Activated effector memory CD4-positive, alpha-beta T cell treated with Interleukin-2 at 50 U/mL for 16 hours (primary cell): ENCODE measurements at regions not wholly inside any gene's neighbourhood (a gene's known extent, or its start where the extent isn't known, plus 50 kb on each side); places are given as distances from the start of the nearest gene placed in this dataset.

Experiments
- DNase-seq: peaks from one replicate; pipeline ENCODE4 v3.0.0-alpha.2; 2020

DNA sequence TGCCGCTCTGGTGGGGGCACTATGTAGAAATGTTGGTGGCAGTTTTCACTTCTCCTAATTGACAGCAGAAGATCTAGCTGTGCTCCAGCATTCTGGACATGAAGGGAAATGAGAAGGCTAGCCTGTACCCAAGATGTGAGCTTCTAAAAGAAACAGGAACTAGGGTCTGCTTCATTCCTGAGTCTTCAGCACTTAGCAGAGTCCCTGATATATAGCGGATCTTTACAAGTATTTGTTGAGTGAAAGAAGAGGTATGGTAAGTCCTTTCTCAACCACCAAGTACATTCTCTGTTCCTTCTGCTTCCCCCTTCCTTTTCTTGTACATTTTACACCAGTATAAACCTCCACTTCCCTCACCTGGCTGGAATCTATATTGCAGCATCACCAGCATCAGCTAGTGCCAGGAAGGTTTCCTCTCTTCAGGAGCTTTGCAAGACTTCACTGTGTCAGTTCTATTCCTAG is 408.3 kb upstream of the CADM1 start:
- no peak for DNase-seq

DNA sequence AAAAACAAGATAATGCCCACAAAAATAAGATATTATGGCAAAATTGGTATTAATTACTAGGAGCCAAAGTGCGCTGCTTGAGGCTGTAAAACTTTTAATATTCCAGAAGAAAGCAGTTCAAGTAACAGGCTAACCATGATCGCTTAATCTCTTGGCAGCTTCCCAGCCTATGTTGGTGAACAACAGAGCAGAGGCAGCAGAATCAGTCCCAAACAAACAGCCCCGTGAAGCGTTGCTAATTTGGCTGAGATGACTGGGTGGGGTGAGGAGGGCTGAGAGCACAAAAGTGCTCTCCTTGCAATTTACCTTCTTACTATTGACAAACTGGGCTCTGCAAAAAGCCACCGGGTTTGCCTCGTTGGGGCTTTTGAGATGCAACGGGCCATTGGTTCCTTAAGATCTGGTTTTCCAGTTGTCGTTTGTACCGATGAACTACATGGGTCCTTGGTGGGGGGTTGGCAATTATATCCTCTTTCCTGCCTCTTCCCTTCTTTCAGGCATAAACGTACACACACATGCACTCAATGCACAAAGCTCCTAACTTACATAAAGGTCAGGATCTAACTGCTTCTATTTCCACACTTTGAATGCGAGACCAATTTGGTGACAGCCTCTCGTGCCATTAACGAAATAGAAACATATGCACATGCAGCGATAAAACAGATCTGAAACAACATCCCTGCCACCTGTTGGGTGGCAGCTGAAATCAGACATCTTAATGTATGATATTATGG is 407.6 kb upstream of the CADM1 start:
- no peak for DNase-seq

DNA sequence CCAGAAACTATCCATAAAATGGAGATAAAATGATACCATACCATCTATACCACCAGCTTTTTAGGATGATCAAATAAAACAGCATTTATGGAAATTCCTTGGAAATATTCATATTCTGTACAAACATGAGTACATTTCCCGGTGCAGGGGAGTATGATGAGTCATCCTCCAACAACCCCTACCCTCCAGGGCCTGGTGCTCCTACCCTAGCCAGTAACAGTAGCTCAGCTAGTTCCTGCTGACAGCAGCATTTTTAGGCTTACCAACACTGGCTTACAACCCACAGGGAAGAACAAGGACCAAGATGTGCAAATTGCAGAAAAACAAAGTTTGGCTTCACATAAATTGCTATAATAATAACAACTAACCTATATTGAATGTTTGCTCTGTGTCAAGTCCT is 406.2 kb upstream of the CADM1 start:
- no peak for DNase-seq

DNA sequence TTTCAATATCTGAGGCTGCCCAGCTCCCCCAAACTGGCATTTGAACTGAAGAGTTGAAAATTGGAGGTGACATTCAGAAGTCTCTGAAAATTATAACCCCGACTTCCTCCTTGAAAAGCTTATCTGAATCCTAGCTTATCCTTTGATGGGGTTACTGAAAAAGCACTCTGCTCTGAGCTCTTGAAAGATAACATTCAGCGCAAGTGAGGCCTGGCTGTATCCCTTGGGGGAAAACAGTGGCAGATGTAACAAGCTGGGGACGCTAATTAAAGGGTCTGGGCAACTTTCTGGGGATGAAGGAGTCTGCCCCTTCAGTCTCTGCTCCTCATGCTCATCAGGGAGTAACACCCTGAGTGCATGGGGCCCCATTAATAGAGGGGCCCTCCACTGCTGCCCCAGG is 402.0 kb upstream of the CADM1 start:
- no peak for DNase-seq

DNA sequence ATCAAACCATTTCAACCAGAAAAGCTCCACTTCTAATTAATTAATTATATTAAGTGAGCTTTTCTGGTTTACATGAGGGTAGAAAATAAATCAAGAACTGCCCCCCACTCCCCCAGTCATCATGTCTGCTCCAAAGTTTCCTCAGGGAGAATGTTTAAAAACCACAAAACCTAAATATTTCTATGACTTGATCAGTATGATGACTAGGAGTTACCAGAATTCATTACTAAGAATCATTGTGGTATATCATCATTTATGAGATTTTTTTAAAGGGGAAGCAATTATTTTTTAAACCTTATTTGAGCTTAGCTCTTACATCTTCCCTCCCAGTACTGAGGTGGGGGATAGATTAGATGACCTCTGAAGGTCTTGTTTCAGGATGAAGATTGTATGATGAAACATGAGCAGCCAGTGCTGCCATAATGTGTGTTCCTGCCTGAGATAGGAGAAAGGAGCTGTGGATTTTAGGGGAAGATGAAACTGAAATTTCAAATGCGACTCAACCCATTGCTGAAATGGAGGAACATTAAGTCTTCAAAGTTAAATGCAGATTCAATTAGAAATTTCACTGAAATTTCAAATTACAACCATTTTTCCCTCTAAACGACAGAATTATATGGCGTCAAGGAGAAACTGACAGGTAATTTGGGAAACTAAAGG is 401.3 kb upstream of the CADM1 start:
- DNase-seq, result no peak

DNA sequence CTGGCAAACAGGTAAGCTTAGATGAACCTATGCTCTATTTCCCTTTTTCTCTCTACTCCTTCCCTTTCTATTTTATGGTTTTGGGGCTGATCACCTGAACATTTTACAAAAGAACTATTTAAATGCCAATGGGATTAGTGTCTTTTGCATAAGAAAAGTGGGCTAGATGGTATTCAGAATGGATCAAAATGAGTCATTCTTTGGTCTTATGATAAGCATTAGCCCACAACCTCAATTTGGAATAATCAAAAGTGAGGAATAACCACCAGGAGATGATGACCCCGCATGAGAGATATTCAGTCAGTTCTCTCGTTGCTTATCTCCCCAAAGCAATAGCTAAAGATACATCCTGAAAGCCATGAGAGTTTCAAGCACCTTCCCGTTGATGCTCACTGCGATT is 399.0 kb upstream of the CADM1 start:
- DNase-seq, result no peak

DNA sequence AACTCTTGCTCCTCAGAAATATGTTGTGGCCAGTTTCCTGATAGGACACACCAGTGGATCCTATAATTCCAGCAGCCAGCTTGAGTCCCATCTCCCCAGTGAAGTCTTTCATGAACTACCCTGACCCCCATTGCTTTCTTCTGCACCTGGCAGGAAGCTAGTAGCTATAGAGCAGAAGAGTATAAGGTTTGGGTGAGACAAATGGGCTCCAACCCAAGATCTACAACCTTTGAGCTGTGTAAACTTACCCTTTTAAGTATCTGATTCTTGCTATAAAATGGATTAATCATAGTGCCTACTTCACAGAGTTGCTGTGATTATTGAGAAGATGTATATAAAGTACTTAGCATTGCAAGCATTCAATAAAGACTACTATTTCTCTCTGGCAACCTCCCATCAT is 396.9 kb upstream of the CADM1 start:
- DNase-seq, result no peak

DNA sequence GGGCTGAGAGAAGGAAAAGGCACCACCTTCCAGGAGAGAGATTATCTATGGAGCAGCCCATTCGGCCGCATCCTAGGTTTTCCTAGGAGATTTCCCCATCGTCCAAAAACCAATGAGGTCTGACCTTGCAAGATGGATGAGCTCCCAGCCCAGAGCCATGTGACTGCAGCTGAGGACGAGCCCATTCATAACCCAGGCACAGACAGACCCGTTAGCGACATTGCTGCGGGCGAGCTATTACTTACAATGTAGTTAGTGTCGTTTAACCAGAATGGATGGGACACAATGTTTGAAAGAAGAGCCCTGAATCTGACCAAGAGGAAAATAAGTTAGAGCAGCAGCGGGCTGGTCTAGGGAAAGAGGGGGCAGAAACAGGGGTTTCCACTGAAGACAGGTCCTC is 395.9 kb upstream of the CADM1 start:
- no peak for DNase-seq

DNA sequence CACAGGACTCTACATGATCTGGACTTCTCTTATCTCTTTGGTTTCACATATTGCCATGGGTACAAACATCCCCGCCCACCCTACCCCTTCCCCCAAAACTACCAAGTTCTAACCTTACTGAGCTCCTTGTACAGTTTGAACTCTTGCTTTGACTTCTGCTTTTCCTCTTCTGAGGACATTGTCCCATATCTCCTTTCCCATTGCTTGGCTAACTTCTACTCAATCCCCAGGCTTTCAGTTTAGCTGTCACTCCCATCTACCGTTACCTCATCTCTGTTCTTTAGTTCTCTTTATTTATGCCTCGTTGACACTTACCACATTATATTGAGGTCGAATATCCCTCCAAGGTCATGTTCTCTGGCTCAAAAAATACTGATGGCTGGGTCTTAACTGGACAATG is 393.5 kb upstream of the CADM1 start:
- DNase-seq, result no peak

DNA sequence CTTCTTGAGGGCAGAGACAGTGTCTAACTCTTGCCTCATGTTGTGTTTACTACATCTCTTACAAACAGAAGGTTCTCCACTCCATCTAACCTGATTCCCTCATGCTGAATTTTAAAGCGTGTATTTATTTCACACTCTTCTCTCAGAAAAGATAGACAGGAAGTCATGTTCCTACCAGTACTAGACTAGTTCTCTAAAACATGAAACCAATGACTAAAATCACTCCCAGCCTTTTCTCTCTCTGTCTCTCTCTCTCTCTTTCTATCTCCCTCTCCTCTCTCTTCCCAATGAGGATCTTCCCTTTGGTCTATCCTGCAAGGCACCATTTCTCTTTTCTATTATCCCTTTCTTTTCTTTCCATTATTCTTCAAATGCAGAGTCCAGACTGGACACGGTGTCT is 391.9 kb upstream of the CADM1 start:
- no peak for DNase-seq

DNA sequence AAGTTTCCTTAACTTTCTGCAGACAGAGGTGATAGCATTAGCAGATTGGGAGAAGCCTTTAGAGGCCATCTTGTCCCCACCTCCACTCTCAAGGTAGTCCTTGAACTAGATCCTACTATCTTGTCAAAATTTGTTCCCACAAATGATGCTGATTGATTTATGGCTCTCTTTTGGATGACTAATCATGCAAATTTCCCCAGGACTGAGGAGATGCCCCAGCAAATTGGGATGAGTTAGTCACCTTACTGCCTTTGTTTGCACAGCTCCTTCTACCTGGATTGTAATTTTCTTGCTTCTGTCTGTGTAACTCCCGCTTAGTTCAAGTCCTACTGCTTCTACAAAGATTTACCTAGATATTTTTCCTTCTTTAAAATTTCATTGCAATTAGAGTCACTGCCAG is 391.4 kb upstream of the CADM1 start:
- no peak for DNase-seq

DNA sequence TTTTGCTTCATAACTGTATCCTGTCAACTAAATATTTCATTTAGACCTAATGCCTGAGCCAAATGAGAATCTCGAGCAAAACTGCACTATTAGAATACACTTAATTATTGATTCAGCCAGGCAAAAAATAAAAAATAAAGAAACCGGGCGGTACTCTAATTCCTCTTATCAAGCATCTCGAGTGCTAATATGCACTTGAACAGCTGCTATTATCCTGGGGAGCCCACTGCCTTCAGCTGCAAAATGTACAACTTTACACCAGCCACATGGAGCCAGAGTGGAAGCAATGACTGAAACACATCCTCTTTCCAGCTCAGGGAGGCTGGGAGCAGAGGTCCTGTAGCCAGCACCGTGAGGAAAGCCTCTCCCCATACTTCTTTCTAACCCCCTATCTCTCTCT is 390.0 kb upstream of the CADM1 start:
- no peak for DNase-seq

DNA sequence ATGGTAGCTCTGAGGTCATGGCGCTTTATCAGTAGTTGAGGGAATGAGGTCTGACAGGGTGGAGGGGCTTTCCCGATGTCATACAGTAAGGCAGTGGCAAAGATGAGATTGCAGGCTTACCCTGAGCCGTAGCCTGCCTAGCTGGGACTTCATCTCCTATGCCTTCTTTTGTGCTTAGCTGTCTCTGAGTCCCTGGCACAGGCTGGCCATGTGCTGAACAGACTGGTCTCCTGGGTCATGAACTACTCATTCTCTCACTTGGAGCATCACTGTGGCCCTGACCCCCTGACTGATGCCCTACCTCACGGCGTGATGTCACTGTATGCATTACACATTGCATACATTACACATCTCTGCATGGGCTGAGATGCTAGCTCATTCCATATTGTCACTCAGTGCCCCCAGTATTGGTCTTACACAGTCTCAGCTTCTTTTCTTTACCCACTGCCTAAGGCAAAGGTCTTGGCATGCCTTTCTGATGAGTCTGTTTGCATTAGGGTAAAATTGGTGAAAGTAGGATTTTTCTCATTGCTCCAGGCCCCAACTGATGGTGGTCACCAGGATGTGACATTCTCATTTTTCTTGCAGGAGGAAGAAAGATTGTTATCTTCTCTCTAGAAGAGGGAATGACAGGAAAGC is 389.4 kb upstream of the CADM1 start:
- DNase-seq, result no peak

DNA sequence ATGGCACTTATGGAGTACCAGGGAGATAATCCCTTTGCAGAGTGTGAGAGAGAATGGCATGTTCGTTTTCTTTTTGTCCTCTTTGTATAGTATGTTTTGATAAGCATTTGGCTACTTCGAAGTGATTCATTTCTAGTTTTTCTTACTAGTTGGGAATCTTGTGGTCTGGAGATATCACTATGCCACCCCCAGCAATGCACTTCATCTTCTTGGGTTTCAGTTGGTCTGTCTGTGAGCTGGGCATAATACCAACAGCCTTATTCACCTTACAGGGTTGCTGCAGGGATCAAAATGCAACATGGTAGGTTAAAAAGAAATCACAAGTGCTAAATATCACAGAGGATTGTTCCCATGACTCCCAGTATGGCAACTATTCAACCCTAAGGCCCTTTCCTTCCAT is 387.8 kb upstream of the CADM1 start:
- DNase-seq, result no peak

DNA sequence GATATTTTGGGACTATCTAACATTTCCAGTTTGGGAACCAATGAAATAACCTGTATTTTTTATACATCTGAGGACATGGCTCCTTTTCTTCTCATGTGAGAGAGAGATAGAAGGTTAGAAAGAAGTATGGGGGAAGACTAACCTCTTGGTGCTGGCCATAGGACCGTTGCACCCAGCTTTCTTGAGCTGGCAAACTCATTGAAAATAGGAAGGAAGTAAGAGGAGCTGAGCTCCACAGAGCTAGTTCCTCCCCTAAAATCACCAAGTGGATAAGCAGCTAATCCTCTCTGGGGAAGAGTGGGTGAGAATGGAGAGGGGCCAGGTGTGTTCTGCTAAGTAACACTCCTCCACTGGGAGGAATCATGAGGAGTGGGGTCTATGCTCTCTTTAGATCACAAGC is 387.4 kb upstream of the CADM1 start:
- DNase-seq, result no peak

DNA sequence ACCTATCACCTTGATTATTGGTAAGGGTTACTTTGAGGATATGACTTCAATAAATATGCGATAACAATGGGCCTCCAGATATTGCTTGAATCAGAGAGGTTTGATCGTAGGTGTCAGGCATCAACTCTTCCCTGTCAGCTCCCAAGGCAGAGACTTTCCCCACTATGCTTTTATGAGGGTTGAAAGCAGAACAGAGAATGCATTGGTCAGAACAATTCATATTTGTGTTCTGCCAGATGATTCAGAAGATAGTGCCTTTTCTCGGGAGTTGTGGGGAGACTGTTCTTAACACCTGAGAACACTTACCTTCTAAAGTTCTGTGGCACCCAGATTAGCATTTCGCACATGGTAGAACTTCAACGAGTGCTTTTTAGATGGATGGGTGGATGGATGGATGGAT is 386.3 kb upstream of the CADM1 start:
- no peak for DNase-seq

DNA sequence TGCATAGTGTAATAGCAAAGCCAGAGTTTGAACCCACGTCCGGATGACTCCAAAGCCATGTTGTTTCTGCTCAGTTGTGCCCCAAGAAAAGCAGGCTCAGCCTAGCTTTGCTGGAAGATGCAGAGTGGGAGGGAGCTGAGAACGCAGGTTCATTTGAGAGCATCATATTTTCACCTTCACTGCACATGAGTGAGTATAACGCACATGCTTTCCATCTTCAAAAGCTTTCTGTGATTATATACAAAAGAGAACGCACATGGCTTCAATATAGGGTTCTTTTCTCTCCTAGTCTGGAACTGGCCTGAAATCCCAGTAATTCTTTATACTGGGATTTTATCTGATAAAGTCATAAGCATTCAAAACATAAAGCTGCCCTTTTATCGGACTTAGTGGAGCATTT is 385.5 kb upstream of the CADM1 start:
- DNase-seq, result no peak

DNA sequence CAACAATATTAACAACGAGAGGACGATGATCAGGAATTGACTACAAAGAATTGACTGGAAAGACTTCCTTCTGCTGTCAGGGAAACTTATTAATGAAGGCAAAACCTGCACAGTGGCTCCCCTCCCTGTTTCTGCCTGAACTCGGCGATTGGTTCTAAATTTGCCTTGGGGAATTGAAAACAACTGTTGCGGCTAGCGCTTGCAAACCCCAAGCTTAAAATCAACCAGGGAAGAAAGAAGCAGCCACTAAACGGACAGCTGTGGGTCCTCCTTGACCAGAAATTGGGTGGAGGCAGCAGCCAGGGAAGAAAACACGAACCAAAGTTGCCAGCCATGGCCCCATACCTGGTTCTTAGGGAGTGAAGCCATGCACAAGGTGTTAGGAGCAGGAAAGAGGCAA is 383.5 kb upstream of the CADM1 start:
- DNase-seq, result no peak

DNA sequence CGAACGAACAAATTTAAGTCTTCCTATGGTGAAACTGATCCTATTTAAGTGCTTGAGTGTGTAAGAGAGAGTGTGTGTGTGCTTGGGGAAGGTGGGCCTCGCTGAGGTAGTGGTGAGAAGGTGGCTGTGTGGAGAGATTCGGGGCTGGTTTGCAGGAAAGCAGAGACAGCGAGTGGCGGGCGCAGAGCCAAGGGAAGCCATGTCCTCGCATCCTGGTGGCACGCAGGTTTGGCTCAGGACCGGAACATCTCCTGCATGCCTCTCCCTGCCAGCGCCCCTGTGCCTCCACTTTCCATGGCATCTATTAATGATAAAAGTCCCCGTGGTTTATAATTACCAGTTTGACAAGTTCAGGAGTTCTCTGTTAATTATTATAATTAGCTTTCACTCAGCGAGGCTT is 383.1 kb upstream of the CADM1 start:
- no peak for DNase-seq

DNA sequence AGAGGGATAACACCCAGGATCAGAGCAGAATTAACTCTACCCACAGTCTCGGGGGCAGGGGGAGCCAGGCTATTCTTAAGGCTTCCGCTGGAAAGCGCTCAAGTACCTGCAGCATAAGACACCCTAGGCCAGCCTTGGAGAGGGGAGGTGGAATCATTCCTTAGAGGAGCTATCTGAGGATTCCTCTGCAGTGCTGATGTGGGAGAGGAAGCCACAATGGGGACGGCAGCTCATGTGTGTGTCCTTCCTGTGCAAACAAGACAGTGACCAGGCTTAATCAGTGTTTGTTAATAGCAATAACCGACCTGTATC is 382.2 kb upstream of the CADM1 start:
- no peak for DNase-seq

DNA sequence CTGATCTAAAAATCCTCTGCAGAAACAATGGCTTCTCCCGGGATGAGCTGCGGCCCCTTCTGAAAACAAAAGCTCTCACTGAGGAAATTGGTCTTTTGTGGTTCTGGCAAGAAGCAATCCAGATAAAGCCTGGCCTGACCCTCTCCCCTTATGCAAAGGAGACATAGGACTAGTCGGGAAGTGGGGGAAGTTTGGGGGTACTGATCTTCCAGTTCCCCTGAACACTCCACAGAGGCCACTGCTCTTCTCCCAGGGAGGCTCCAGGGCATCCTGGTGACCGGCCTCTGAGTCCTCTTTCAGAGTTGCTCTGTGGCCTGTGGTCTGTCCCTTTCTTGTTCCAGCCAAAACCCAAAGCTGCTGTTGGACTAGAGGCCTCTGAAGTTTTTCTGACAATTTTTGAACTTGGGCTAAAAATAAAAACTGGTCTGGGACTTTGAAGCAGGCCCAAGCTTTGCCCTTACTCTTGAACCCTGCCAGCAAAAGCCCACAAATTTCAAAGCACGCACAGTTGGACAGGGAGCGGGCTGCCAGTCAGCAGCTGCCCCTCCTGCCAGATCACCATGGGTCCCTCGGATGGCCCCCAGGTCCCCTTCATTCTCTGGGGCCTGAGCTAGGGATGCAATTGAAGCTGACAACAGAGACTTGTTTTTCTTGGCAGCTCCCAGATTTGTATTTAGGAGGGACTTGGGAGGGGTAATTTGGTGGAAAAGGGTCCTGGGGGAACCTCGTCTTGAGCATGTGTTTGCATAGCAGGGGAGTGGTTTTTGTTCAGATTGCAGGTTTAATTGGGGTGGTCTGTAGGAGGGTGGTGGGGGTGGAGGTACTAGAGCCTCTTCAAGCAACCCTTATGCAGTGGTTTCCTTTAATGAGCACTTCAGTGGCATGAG is 381.6 kb upstream of the CADM1 start:
- no peak for DNase-seq

DNA sequence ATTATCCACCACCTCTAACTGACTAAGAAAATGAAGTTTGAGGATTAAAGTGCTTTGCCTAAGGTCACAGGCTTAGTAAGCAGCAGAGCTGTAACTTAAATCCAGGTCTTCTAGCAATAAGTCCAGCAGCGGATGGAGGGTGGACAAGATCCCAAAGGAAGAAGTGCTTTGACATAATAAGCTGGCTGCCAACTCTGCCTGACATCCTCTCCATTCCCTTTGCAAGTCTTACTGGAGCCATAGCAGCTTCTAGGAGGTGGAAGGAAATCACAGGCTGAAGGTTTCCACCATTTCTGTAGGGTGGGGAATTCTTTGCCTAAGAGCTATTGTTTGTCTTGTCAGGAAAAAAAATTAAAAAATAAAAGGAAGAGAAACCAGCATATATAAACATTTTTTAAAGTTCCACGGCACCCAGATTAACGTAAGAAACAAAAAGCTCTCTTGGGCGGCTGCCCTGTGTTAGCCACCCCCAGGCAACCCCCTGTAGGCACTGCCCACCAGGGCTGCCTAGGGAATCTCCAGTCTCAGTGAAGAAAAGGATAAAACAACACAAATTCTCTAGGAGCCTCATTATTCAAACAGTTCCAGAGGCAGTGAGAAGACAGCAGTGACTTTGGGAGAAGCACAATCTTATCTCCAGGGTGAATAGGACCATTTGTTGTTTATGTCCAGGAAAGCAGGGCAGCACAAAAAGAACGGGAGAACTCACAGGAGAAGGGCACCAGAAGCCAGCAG is 380.8 kb upstream of the CADM1 start:
- no peak for DNase-seq

DNA sequence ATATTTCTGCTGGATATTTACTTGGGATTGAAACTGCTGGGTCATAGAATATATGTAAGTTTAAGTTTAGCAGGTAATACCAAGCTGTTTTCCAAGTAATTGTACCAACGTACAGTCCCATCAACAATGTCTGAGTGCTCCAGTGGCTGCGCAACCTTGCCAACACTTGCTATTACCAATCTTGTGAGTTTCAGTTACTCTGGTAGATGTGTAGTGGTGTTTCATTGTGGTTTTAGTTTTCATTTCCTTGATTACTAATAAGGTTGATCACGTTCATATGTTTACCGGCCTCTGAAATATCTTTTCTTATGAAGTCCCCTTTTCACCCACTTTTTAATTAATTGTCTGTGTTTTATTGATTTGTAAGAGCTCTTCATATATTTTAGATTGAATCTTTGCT is 370.6 kb upstream of the CADM1 start:
- no peak for DNase-seq
